Inflammatory macrophage treated with lipopolysaccharide for 4 hours (primary cell): ENCODE measurements at regions not wholly inside any gene's neighbourhood (a gene's known extent, or its start where the extent isn't known, plus 50 kb on each side); places are given as distances from the start of the nearest gene placed in this dataset.
A peak's percentile ranks its signal among the peaks of the same experiment; 100 is the strongest.
"Not testable (repeated sequence)": the region's sequence is repeated elsewhere in the genome, so short reads cannot be mapped to it uniquely, and the experiment has no call there.

Experiments
- DNase-seq: peaks from one replicate; pipeline ENCODE4 v3.0.0-alpha.2; 2020

GRCh38 chr1:10914056-10914455 lies 98.4 kb upstream of the TARDBP start:
- DNase-seq: no peak

- no peak for DNase-seq
These were observed 96.9 kb upstream of the TARDBP start for GRCh38 chr1:10915594-10915993.

- no peak for DNase-seq
These were observed 96.1 kb upstream of the TARDBP start for GRCh38 chr1:10916311-10916710.

GRCh38 chr1:10916991-10917390 lies 95.5 kb upstream of the TARDBP start:
- DNase-seq: no peak

- no peak for DNase-seq
These were observed 94.7 kb upstream of the TARDBP start for GRCh38 chr1:10917513-10918454.

GRCh38 chr1:10918531-10918930 lies 93.9 kb upstream of the TARDBP start:
- DNase-seq: no peak

- no peak for DNase-seq
These were observed 92.3 kb upstream of the TARDBP start for GRCh38 chr1:10920063-10920626.

GRCh38 chr1:10922315-10923060 lies 90.0 kb upstream of the TARDBP start:
- DNase-seq: not testable (repeated sequence)

- DNase-seq: no peak
These were observed 88.4 kb upstream of the TARDBP start for GRCh38 chr1:10924030-10924429.

GRCh38 chr1:10928654-10929053 lies 83.8 kb upstream of the TARDBP start:
- DNase-seq: no peak

- no peak for DNase-seq
These were observed 80.4 kb upstream of the TARDBP start for GRCh38 chr1:10932088-10932487.

GRCh38 chr1:10934150-10934818 lies 78.2 kb upstream of the TARDBP start:
- DNase-seq: no peak

GRCh38 chr1:10935246-10935645 lies 77.2 kb upstream of the TARDBP start:
- no peak for DNase-seq

- no peak for DNase-seq
These were observed 76.7 kb upstream of the TARDBP start for GRCh38 chr1:10935724-10936123.

GRCh38 chr1:10936998-10937901 lies 75.2 kb upstream of the TARDBP start:
- no peak for DNase-seq

GRCh38 chr1:10938741-10939417 lies 73.6 kb upstream of the TARDBP start:
- no peak for DNase-seq

GRCh38 chr1:10939654-10940450 lies 72.6 kb upstream of the TARDBP start:
- DNase-seq: no peak

- no peak for DNase-seq
These were observed 72.0 kb upstream of the TARDBP start for GRCh38 chr1:10940451-10940804.

- DNase-seq: no peak
These were observed 71.6 kb upstream of the TARDBP start for GRCh38 chr1:10940838-10941237.

GRCh38 chr1:10941891-10942541 lies 70.4 kb upstream of the TARDBP start:
- peak; percentile 16 for DNase-seq
